Breast epithelium (tissue), 4 donors: ENCODE measurements at regions not wholly inside any gene's neighbourhood (a gene's known extent, or its start where the extent isn't known, plus 50 kb on each side); places are given as distances from the start of the nearest gene placed in this dataset.

Experiments
- DNase-seq, 2 donors: peaks; one replicate each; pipeline ENCODE4 v3.0.0-alpha.2; 2019; ENCODE audit warnings: low spot score in 2 of 2
- H3K27ac ChIP-seq, 2 donors: fragments of 200-600 bp; sonication (generic) in 1 of 2; one replicate each; pipeline ENCODE4 v1.5.1; 2016 to 2019; ENCODE audit warnings: mild to moderate bottlenecking in 1 of 2
- H3K27me3 ChIP-seq, 2 donors: fragments of 200-600 bp; sonication (generic) in 1 of 2; one replicate each; pipeline versions ENCODE4 v1.5.1 to v1.6.0; 2017 to 2019; ENCODE audit warnings: control low read depth in 1 of 2, mild to moderate bottlenecking in 1 of 2
- H3K36me3 ChIP-seq: fragments of 200-600 bp; one replicate; pipeline ENCODE4 v1.5.1; 2019
- H3K4me1 ChIP-seq, 2 donors: fragments of 200-600 bp; sonication (generic); one replicate each; pipeline ENCODE4 v1.5.1; 2016 to 2019; ENCODE audit warnings: control low read depth in 1 of 2
- H3K4me3 ChIP-seq, 3 donors: fragments of 200-600 bp; sonication (generic); 1 replicate in 2 of 3; 2 replicates in 1 of 3; pipeline ENCODE4 v1.5.1; 2016 to 2019; ENCODE audit warnings: mild to moderate bottlenecking in 3 of 3, moderate library complexity in 2 of 3
- H3K9me3 ChIP-seq, 2 donors: fragments of 200-600 bp; sonication (generic) in 1 of 2; one replicate each; pipeline ENCODE4 v1.5.1; 2016 to 2019; ENCODE audit warnings: control low read depth in 1 of 2
- POLR2A ChIP-seq: fragments of 450-650 bp; IDR thresholded peaks from one replicate; pipeline ENCODE4 v1.6.1; 2016; ENCODE audit warnings: antibody characterized with exemption, mild to moderate bottlenecking, moderate library complexity
- POLR2AphosphoS5 ChIP-seq, 3 donors: sonication (generic); formaldehyde crosslinking; IDR thresholded peaks; one replicate each; pipeline ENCODE4 v1.6.1; 2017; ENCODE audit warnings: antibody characterized with exemption in 3 of 3
- intact Hi-C: fragments of 100-400 bp; cut with DNase I; formaldehyde crosslinking; loops from one replicate; pipeline ENCODE4 v1.15.1; 2023; ENCODE audit warnings: low total_unique reads
- TF ChIP-seq, protein P1 (sequence below), 3 donors: fragments of 450-650 bp; IDR thresholded peaks; one replicate each; pipeline ENCODE4 v1.5.1; 2016 to 2017; ENCODE audit warnings: antibody characterized with exemption in 3 of 3, mild to moderate bottlenecking in 3 of 3, moderate library complexity in 3 of 3

DNA sequence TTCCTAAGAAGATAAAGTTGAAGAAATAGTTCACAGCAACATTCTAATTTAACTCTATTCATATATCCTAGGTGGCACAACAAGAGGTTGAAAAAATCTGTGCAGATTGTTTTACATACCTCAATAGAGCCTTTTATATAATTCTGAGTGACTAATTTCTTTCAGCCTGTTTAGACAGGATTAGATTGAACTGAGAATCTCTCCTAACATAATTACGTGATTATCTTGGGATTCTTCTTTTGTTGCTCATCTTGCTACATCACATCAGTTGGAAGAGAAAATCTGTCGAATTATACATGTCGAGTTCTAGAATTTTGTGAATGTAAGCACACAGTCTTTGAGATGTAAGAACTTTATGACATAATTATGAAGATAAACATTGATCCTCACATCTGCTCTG is 1873.7 kb upstream of the IGFBP7 start:
- Histone ChIP-seq H3K27ac (no peak overlapping the region), H3K27me3 (no peaks in the 10 kb centered on the region), H3K4me1 (no peaks in the 10 kb centered on the region), H3K9me3 (no peaks in the 10 kb centered on the region), H3K36me3 (no peaks in the 10 kb centered on the region), H3K4me3 (no peak overlapping the region)
- intact Hi-C loops = loop anchor here (10.0 kb wide), 1 partner anchor 999 kb away; no protein-coding TSS in a partner anchor
- DNase-seq = no peak
- TF ChIP-seq POLR2AphosphoS5 (IDR thresholded peaks at IDR 0.05) = no peak
- TF ChIP-seq, protein P1, sequence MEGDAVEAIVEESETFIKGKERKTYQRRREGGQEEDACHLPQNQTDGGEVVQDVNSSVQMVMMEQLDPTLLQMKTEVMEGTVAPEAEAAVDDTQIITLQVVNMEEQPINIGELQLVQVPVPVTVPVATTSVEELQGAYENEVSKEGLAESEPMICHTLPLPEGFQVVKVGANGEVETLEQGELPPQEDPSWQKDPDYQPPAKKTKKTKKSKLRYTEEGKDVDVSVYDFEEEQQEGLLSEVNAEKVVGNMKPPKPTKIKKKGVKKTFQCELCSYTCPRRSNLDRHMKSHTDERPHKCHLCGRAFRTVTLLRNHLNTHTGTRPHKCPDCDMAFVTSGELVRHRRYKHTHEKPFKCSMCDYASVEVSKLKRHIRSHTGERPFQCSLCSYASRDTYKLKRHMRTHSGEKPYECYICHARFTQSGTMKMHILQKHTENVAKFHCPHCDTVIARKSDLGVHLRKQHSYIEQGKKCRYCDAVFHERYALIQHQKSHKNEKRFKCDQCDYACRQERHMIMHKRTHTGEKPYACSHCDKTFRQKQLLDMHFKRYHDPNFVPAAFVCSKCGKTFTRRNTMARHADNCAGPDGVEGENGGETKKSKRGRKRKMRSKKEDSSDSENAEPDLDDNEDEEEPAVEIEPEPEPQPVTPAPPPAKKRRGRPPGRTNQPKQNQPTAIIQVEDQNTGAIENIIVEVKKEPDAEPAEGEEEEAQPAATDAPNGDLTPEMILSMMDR (IDR thresholded peaks at IDR 0.05) = no peak
- no peak for TF ChIP-seq POLR2A

DNA sequence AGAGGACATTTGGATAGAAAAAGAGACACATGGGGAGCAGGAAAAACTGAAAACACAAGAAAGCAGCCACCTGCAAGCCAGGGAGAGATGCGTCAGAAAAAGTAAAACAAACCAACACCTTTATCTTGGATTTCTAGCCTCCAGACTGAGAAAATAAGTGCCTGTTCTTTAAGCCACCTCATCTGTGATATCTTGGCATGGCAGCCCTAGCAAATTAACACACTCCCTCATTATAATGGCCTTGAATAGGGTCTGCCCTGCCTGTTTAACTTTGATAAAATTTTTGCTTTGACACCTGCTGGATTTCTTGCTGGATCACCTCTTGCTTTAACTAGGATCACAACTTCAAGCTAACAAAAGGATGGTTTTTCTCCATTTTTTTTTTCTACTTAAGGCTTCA is 1892.0 kb upstream of the IGFBP7 start:
- no peak overlapping the region for H3K27ac ChIP-seq
- DNase-seq = no peak
- no peaks in the 10 kb centered on the region for H3K36me3 ChIP-seq
- H3K4me3 ChIP-seq = no peak overlapping the region
- TF ChIP-seq, protein P1 (IDR thresholded peaks at IDR 0.05) = no peak
- no peak for TF ChIP-seq POLR2AphosphoS5 (IDR thresholded peaks at IDR 0.05)
- TF ChIP-seq POLR2A = no peak
- H3K4me1 ChIP-seq = no peaks in the 10 kb centered on the region
- no peaks in the 10 kb centered on the region for H3K27me3 ChIP-seq
- intact Hi-C loops = no loop called here
- no peaks in the 10 kb centered on the region for H3K9me3 ChIP-seq

DNA sequence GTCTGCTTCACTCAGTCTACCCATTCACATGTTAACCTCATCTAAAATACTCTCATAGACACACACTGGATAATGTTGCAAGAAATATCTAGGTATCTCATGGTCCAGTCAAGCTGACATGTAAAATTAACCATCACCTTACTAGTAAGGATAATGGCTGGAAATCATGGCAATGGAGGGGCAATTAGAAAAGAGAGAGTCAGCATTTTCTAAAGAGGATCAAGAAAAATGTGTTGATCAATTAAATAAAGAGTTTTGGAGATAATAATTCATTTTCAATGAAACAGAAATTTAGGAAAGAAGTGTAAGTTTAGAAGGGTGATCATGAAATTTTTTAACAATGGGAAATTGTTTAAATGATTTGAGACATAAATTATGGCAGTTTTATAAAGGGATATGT is 1914.1 kb upstream of the IGFBP7 start:
- no peaks in the 10 kb centered on the region for H3K36me3 ChIP-seq
- H3K4me3 ChIP-seq = no peak overlapping the region
- peaks cover 0 to 10% of the 10 kb centered on the region in 2 donors for H3K9me3 ChIP-seq
- no peak for DNase-seq
- intact Hi-C loops = no loop called here
- TF ChIP-seq, protein P1 (IDR thresholded peaks at IDR 0.05) = no peak
- no peak for TF ChIP-seq POLR2A
- TF ChIP-seq POLR2AphosphoS5 (IDR thresholded peaks at IDR 0.05) = no peak
- H3K4me1 ChIP-seq = no peaks in the 10 kb centered on the region
- no peaks in the 10 kb centered on the region for H3K27me3 ChIP-seq
- H3K27ac ChIP-seq = no peak overlapping the region

DNA sequence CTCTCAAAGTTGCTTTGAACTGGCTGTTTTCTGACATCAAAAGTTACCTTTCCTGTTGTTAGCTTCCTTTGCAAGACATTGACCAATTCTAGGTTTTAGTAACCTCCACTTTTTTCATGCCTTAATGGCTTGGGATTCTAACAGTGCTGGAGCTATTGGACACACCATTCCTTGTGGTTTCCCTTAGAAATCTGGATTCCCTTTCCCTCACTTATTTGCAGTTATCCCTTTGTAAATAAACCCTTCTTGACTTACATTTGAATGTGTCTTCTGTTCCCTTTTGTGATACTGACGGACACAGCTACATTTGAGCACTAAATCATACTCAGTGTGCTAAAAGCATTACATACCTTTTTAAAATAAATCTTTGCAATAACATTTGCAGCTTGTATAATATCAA is 1927.6 kb upstream of the IGFBP7 start:
- TF ChIP-seq POLR2AphosphoS5 (IDR thresholded peaks at IDR 0.05) (no peak), POLR2A (no peak)
- TF ChIP-seq, protein P1 (IDR thresholded peaks at IDR 0.05) = no peak
- no peaks in the 10 kb centered on the region for H3K27me3 ChIP-seq
- no peak overlapping the region for H3K4me3 ChIP-seq
- no peak for DNase-seq
- H3K9me3 ChIP-seq = no peaks in the 10 kb centered on the region
- intact Hi-C loops = no loop called here
- no peaks in the 10 kb centered on the region for H3K4me1 ChIP-seq
- no peaks in the 10 kb centered on the region for H3K36me3 ChIP-seq
- H3K27ac ChIP-seq = no peak overlapping the region

DNA sequence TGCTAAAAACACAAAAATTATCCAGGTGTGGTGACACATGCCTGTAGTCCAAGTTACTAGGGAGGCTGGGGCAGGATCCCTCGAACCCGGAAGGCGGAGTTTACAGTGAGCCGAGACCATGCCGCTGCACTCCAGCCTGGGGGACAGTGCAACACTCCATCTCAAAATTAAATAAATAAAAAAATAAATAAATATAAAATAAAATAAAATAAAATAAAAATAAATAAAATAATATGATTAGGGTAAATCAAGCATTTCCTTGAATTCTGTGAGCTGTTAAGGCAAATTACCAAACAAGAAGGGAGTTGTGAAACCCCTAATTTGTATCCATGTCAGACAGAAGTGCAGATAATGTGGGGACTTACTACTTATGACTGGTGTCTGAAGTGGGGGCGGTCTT is 1928.9 kb upstream of the IGFBP7 start:
- no peak for DNase-seq
- no peak for TF ChIP-seq POLR2AphosphoS5 (IDR thresholded peaks at IDR 0.05)
- no peak for TF ChIP-seq POLR2A
- TF ChIP-seq, protein P1 (IDR thresholded peaks at IDR 0.05) = no peak
- no peaks in the 10 kb centered on the region for H3K36me3 ChIP-seq
- intact Hi-C loops = no loop called here
- no peak overlapping the region for H3K4me3 ChIP-seq
- no peaks in the 10 kb centered on the region for H3K27me3 ChIP-seq
- H3K9me3 ChIP-seq = no peaks in the 10 kb centered on the region
- H3K27ac ChIP-seq = no peak overlapping the region
- no peaks in the 10 kb centered on the region for H3K4me1 ChIP-seq
